Activated CD4-positive, alpha-beta T cell treated with anti-CD3 and anti-CD28 coated beads, Interleukin-2, amount 10 ng/mL, durations not matched to agents 7 days and 5 days (primary cell): ENCODE measurements at regions not wholly inside any gene's neighbourhood (a gene's known extent, or its start where the extent isn't known, plus 50 kb on each side); places are given as distances from the start of the nearest gene placed in this dataset.
"Not testable (repeated sequence)": the region's sequence is repeated elsewhere in the genome, so short reads cannot be mapped to it uniquely, and the experiment has no call there.

Experiments
- CTCF ChIA-PET: fragments of 350-600 bp; sonication (Branson Sonifier 250); formaldehyde crosslinking; loops from one replicate; lab custom pipeline; 2021; ENCODE audit warnings: antibody characterized with exemption; lab: Charles Lee
- POLR2A ChIA-PET: fragments of 350-600 bp; sonication (Branson Sonifier 250); formaldehyde crosslinking; loops from one replicate; lab custom pipeline; 2021; ENCODE audit warnings: antibody characterized with exemption; lab: Charles Lee
- DNase-seq: peaks from one replicate; pipeline ENCODE4 v3.0.0-alpha.2; 2020
- H3K27ac Mint-ChIP-seq: one replicate; pipeline ENCODE4 v1.8.0; 2021; ENCODE audit warnings: mild to moderate bottlenecking, moderate library complexity, mixed read lengths
- H3K27me3 Mint-ChIP-seq: one replicate; pipeline ENCODE4 v1.8.0; 2021; ENCODE audit warnings: mixed read lengths
- H3K36me3 Mint-ChIP-seq: one replicate; pipeline ENCODE4 v1.8.0; 2021; ENCODE audit warnings: low read depth, mixed read lengths
- H3K4me1 Mint-ChIP-seq: one replicate; pipeline ENCODE4 v1.8.0; 2021; ENCODE audit warnings: mixed read lengths
- H3K4me3 Mint-ChIP-seq: one replicate; pipeline ENCODE4 v1.8.0; 2021; ENCODE audit warnings: mild to moderate bottlenecking, moderate library complexity, mixed read lengths
- H3K9me3 Mint-ChIP-seq: one replicate; pipeline ENCODE4 v1.8.0; 2021; ENCODE audit warnings: mixed read lengths

DNA sequence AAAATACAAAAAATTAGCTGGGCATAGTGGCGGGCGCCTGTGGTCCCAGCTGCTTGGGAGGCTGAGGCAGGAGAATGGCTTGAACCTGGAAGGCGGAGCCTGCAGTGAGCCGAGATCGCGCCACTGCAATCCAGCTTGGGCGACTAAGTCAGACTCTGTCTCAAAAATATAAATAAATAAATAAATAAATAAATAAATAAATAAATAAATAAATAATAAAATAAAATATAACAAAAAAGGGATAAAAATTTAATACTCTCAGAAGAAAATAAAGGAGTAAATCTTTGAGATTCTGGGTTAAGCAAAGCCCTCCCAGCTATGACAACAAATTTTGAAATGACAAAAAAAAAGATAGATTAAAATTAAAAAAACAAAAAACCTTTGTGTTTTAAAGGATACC lies 525.7 kb upstream of the CYLC2 start:
- H3K9me3 Mint-ChIP-seq, H3K4me1 Mint-ChIP-seq, H3K27ac Mint-ChIP-seq, H3K27me3 Mint-ChIP-seq, POLR2A ChIA-PET, H3K4me3 Mint-ChIP-seq, CTCF ChIA-PET, H3K36me3 Mint-ChIP-seq, DNase-seq: not testable (repeated sequence)

DNA sequence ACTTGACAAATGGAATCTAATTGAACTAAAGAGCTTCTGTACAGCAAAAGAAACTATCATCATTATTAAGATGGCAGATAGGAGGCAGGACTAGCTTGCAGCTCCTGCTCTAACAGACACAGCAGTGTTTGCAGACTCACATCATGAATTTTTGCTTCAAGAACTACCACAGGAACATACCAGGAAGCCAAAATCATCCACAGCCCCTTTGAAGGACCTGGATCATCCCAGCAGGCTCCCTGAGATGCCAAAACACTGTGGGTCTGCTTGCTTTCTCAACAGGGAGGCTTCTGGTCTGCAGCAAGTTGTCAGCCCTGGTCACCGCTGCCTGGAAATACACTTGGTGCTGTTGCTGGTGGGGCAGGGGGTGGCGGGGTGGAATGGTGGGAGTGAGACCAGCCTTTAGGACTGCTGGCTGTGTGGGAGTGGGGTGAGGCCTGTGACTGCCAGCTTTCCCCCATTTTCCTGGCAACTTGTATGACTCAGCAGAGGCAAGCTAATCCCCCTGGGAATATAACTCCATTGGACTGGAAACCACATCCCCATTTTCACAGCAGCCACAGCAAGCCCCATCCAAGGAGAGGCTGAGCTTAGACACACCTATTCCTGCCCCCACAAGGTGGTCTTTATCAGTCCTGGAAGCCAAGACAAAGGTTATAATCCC lies 533.8 kb upstream of the CYLC2 start:
- no peak for DNase-seq
- no peak overlapping the region for H3K27ac Mint-ChIP-seq
- no peaks in the 10 kb centered on the region for H3K4me1 Mint-ChIP-seq
- no peaks in the 10 kb centered on the region for H3K36me3 Mint-ChIP-seq
- POLR2A ChIA-PET = no interaction called here
- H3K9me3 Mint-ChIP-seq = peaks cover 3% of the 10 kb centered on the region
- H3K4me3 Mint-ChIP-seq = no peak overlapping the region
- CTCF ChIA-PET = no interaction called here
- H3K27me3 Mint-ChIP-seq = no peaks in the 10 kb centered on the region

DNA sequence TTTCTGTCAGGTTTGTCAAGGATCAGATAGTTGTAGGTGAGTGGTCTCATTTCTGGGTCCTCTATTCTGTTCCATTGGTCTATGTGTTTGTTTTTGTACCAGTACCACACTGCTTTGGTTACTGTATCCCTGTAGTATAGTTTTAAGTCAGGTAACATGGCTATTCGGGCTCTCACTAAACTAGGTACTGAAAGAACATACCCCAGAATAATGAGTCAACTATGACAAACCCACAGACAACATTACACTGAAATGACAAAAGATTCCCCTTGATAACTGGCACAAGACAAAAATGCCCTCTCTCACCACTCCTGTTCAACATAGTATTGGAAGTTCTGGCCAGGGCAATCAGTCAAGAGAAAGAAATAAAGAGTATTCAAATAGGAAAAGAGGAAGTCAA lies 535.3 kb upstream of the CYLC2 start:
- Mint-ChIP-seq H3K36me3 (no peaks in the 10 kb centered on the region), H3K4me1 (no peaks in the 10 kb centered on the region), H3K27ac (no peak overlapping the region), H3K27me3 (no peaks in the 10 kb centered on the region), H3K4me3 (no peak overlapping the region), H3K9me3 (peaks cover 3% of the 10 kb centered on the region)
- POLR2A ChIA-PET = no interaction called here
- CTCF ChIA-PET = interaction anchor here (0.6 kb wide), 1 partner anchor 9 kb away, joined by 3 read pairs; no protein-coding TSS in a partner anchor
- DNase-seq = no peak

DNA sequence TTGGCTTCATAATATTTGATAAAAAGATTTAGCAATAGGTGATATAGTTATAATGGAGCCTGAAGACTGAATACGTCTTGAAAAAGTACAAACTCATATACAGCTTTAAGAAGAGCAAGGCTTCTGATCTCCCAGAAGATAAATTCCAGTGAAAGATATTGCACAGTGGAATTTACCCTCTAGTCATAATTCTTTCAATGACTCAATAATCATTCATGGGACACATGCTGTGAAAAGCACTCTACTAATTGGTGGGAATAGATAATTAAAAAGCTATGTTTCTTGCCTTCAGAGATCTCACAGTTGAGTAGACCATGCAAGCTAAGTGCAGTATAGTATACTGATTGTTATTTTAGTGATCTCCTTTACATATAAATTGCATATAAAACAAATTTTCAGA lies 538.6 kb upstream of the CYLC2 start:
- Mint-ChIP-seq H3K36me3 (no peaks in the 10 kb centered on the region), H3K4me3 (no peak overlapping the region), H3K27me3 (no peaks in the 10 kb centered on the region), H3K4me1 (no peaks in the 10 kb centered on the region), H3K9me3 (no peaks in the 10 kb centered on the region), H3K27ac (no peak overlapping the region)
- ChIA-PET POLR2A (no interaction called here), CTCF (no interaction called here)
- no peak for DNase-seq

DNA sequence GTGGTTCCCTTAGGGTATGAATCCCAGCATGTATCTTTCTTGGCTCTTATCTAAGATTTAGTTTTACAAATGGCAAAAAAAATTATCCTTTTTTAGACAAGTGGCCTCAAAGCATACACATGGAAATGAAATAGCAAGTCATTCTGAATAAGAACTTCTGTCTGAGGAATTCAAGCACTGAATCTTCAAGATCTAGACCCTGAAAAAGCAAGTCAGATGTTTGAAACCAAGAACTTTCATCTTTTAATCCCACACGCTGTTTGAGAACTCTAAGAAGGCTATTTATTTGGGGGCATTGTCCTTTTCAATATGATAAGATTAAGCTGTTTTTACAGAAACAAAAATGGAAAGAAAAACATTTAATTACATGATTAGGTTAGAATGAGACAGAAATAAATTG lies 549.2 kb upstream of the CYLC2 start:
- Mint-ChIP-seq H3K27ac (no peak overlapping the region), H3K4me3 (no peak overlapping the region), H3K4me1 (no peaks in the 10 kb centered on the region), H3K36me3 (no peaks in the 10 kb centered on the region), H3K27me3 (no peaks in the 10 kb centered on the region), H3K9me3 (peaks cover 5% of the 10 kb centered on the region)
- POLR2A ChIA-PET = no interaction called here
- CTCF ChIA-PET = no interaction called here
- no peak for DNase-seq

DNA sequence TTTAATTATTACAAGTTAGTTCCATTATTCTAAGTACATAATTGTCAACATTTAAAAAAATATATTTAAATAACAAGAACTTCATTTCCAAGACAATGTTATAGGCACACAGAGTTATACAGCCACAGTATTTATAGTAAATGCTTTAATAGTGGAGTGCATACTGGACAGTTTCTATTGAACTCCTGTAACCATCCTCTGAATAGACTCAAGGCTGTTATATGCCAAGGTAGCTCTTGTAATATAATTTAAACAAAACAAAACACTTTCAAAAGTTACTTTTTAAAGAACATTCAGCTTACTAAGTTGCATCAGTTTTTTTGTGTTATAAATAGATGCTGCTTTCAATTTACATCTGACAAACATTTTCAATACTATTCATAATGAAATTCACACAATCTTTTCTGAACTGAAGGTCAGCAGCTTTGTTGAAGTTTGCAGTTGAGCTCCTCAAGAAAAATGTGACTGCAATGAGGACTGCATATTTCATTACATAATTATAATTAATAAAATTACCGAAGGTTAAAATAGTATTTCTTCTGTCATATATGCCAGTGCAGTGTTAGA lies 549.9 kb upstream of the CYLC2 start:
- Mint-ChIP-seq H3K4me1 (no peaks in the 10 kb centered on the region), H3K9me3 (peaks cover 5% of the 10 kb centered on the region), H3K27me3 (no peaks in the 10 kb centered on the region), H3K27ac (no peak overlapping the region), H3K4me3 (no peak overlapping the region), H3K36me3 (no peaks in the 10 kb centered on the region)
- no peak for DNase-seq
- CTCF ChIA-PET = no interaction called here
- POLR2A ChIA-PET = no interaction called here

DNA sequence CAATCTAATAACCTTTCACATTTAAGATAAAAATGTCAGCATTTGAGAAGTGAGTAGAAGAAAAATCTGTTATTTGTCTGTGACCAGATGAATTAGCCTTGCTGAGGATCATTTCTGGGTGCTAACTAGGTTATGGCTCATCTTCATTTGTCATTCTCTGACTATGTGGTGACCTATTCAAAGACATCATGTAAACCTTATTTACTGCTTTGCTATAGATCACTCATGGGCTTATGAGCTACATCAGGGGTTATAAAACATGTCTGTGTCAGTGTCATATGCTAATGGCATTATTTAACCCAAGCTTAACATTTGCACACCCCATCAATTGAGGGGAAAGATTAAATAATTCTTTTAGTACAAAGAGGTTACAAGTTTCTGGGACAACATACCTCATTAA lies 555.5 kb upstream of the CYLC2 start:
- no peaks in the 10 kb centered on the region for H3K27me3 Mint-ChIP-seq
- no peaks in the 10 kb centered on the region for H3K36me3 Mint-ChIP-seq
- DNase-seq = no peak
- ChIA-PET POLR2A (no interaction called here), CTCF (no interaction called here)
- H3K9me3 Mint-ChIP-seq = peaks cover 3% of the 10 kb centered on the region
- no peaks in the 10 kb centered on the region for H3K4me1 Mint-ChIP-seq
- H3K4me3 Mint-ChIP-seq = no peak overlapping the region
- no peak overlapping the region for H3K27ac Mint-ChIP-seq

DNA sequence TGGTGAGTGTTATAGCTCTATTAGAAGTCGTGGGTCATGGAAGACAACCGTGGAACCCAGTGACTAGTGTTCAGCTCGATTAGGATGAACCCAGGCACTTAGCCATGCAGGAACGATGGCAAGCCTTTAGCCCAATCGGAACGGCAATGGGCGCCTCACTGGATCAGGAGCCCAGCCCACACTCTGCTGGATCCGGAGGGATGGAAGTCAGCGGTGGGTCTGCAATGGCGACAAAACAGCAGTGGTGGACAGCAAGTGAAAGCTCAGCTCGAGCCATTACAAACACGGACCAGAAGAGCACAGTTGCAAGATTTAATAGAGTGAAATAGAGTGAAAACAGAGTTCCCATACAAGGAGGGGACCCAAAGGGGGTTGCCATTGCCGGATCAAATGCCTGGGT lies 558.5 kb upstream of the CYLC2 start:
- POLR2A ChIA-PET, CTCF ChIA-PET: not testable (repeated sequence)

DNA sequence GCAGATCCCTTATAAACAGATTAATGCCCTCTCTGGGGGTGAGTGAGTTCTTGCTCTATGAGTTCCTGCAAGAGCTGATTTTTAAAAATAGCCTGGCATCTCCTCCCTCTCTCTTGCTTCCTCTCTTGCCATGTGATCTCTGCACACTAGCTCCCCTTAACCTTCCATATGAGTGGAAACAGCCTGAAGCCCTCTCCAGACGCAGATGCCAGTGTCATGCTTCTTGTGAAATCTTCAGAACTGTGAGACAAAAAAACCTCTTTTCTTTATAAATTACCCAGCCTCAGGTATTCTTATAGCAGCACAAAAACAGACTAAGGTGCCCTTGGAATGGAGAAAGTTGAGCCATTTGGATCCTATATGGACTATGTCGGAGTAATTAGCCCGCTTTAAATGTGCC lies 559.7 kb upstream of the CYLC2 start:
- Mint-ChIP-seq H3K9me3 (no peaks in the 10 kb centered on the region), H3K4me3 (no peak overlapping the region), H3K27ac (no peak overlapping the region), H3K36me3 (no peaks in the 10 kb centered on the region), H3K4me1 (no peaks in the 10 kb centered on the region), H3K27me3 (no peaks in the 10 kb centered on the region)
- POLR2A ChIA-PET = no interaction called here
- CTCF ChIA-PET = no interaction called here
- DNase-seq = no peak

More for the DNA sequence above, 558.5 kb upstream of the CYLC2 start:
- H3K27me3 Mint-ChIP-seq, H3K9me3 Mint-ChIP-seq, H3K4me3 Mint-ChIP-seq, H3K27ac Mint-ChIP-seq, DNase-seq, H3K36me3 Mint-ChIP-seq, H3K4me1 Mint-ChIP-seq: not testable (repeated sequence)

DNA sequence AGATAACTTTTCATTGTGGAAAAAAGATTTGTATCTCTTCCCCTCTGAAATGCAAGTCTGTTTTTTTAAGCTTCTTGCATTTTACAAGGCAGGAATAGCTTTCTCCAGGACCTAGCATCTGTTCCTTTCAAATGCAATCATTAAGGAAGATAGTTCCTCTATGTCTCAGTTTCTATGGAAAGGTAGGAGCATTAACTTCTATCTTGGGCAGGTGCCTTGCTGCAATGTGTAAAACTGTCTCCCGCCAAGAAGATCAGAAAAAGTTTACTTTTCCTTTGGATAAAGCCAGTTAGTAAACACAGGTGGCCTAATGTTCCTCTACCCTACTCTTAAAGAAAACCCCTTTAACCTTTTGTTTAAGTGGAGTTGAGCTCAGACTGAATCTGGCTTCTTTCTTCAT lies 560.6 kb upstream of the CYLC2 start:
- no peaks in the 10 kb centered on the region for H3K4me1 Mint-ChIP-seq
- POLR2A ChIA-PET = no interaction called here
- CTCF ChIA-PET = no interaction called here
- H3K27me3 Mint-ChIP-seq = no peaks in the 10 kb centered on the region
- no peak overlapping the region for H3K27ac Mint-ChIP-seq
- H3K36me3 Mint-ChIP-seq = no peaks in the 10 kb centered on the region
- no peak for DNase-seq
- no peaks in the 10 kb centered on the region for H3K9me3 Mint-ChIP-seq
- H3K4me3 Mint-ChIP-seq = no peak overlapping the region

DNA sequence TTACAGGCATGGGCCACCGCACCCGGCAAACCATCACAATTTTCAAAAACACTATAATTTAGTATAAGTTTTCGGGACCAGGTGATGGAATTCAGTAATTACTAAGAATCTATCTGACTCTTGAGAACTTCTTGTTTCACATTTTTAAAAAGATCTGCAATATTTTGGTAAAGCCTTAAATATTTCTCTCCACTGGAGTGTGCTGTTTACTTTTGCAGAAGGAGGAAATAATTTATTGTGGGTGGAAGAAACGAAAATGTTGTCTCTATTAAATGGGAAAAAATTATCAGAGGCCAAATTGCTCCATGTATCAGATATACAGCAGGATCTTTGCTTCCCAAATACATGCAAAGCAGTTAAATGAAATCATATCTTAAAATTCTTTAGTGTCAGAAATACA lies 566.8 kb upstream of the CYLC2 start:
- DNase-seq = no peak
- Mint-ChIP-seq H3K27me3 (no peaks in the 10 kb centered on the region), H3K9me3 (no peaks in the 10 kb centered on the region), H3K27ac (no peak overlapping the region), H3K4me1 (no peaks in the 10 kb centered on the region), H3K36me3 (no peaks in the 10 kb centered on the region), H3K4me3 (no peak overlapping the region)
- ChIA-PET POLR2A (no interaction called here), CTCF (no interaction called here)

DNA sequence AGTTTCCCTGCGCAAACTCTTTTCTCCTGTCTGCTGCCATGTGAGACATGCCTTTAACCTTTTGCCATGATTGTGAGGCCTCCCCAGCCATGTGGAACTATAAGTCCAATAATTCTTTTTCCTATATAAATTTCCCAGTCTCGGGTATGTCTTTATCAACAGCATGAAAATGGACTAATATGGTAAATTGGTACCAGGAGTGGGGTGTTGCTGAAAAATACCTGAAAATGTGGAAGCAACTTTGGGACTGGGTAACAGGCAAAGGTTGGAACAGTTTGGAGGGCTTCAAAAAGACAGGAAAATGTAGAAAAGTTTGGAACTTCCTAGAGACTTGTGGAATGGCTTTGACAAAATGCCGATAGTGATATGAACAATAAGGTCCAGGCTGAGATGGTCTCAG lies 578.9 kb upstream of the CYLC2 start:
- CTCF ChIA-PET, H3K36me3 Mint-ChIP-seq, DNase-seq, H3K4me1 Mint-ChIP-seq, POLR2A ChIA-PET, H3K27me3 Mint-ChIP-seq, H3K4me3 Mint-ChIP-seq, H3K27ac Mint-ChIP-seq: not testable (repeated sequence)
- H3K9me3 Mint-ChIP-seq = peaks cover 26% of the 10 kb centered on the region

DNA sequence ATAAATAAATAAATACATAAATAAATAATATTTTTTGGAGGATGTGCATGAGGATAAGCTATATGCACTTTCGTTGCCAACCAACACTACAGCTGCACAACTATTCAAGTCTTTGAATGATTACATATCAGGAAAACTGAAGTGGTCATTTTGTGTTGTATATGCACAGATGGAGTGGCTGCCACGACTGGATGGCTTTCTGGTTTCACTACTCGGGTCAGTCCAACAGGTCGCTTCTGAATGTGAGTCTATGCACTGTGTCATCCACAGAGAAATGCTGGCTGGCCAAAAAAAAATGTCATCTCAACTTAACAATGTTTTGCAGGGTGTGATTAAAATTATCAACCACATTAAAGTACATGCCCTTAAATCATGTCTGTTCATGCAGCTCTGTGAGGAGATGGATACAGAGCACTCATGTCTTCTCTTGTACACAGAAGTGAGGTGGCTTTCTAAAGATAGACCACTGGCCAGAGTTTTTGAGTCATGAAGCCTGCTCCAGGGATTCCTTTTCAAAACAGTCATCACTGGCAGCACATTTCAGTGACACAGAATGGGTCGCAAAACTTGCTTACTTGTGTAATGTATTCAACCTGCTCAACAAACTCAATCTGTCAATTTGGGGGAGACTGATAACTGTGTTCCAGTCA lies 589.8 kb upstream of the CYLC2 start:
- Mint-ChIP-seq H3K4me3 (no peak overlapping the region), H3K9me3 (peaks cover 5% of the 10 kb centered on the region), H3K27ac (no peak overlapping the region), H3K36me3 (no peaks in the 10 kb centered on the region), H3K4me1 (no peaks in the 10 kb centered on the region), H3K27me3 (no peaks in the 10 kb centered on the region)
- no peak for DNase-seq
- CTCF ChIA-PET = no interaction called here
- POLR2A ChIA-PET = no interaction called here

DNA sequence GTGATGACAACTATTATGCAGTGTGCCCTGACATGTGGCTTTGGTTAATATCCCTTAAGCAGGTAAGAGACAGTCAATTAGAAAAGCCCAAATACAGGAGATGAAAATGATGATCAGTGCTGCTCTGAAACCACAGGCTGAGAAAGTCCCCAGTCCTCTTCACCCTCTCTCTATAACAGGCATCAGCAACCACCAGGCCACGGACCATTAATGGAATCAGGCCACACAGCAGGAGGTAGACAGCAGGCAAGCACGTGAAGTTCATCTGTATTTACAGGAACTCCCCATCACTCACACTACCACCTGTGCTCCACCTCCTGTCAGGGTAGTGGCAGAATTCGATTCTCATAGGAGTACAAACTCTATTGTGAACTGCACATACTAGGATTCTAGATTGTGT lies 591.6 kb upstream of the CYLC2 start:
- Mint-ChIP-seq H3K9me3 (peaks cover 5% of the 10 kb centered on the region), H3K27ac (no peak overlapping the region), H3K36me3 (no peaks in the 10 kb centered on the region), H3K4me3 (no peak overlapping the region), H3K27me3 (no peaks in the 10 kb centered on the region), H3K4me1 (no peaks in the 10 kb centered on the region)
- CTCF ChIA-PET = no interaction called here
- POLR2A ChIA-PET = no interaction called here
- DNase-seq = no peak
